Mesothelial cell of epicardium (in vitro differentiated cells): ENCODE measurements at regions not wholly inside any gene's neighbourhood (a gene's known extent, or its start where the extent isn't known, plus 50 kb on each side); places are given as distances from the start of the nearest gene placed in this dataset.

Source experiments
- DNase-seq, 2 experiments: peaks; one replicate each; pipeline ENCODE4 v3.0.0; 2021; ENCODE audit warnings: low spot score in 2 of 2; ENCODE audit not compliant: unreplicated experiment in 2 of 2
- H3K27ac Mint-ChIP-seq: 2 replicates; pipeline ENCODE4 v1.8.0; 2021; ENCODE audit warnings: mixed read lengths
- H3K27me3 Mint-ChIP-seq: 2 replicates; pipeline ENCODE4 v1.8.0; 2021; ENCODE audit warnings: low read depth, mixed read lengths
- H3K36me3 Mint-ChIP-seq: 2 replicates; pipeline ENCODE4 v1.8.0; 2021; ENCODE audit warnings: mixed read lengths
- H3K4me1 Mint-ChIP-seq: 2 replicates; pipeline ENCODE4 v1.8.0; 2021; ENCODE audit warnings: mixed read lengths
- H3K4me3 Mint-ChIP-seq: 2 replicates; pipeline ENCODE4 v1.8.0; 2021; ENCODE audit warnings: mild to moderate bottlenecking, moderate library complexity, mixed read lengths
- H3K9me3 Mint-ChIP-seq: 2 replicates; pipeline ENCODE4 v1.8.0; 2021; ENCODE audit warnings: mixed read lengths
- CTCF ChIP-seq: fragments of 200-600 bp; sonication (generic); IDR thresholded peaks from one replicate; pipeline ENCODE4 v1.5.0; 2021; ENCODE audit warnings: antibody characterized with exemption; ENCODE audit not compliant: unreplicated experiment

DNA sequence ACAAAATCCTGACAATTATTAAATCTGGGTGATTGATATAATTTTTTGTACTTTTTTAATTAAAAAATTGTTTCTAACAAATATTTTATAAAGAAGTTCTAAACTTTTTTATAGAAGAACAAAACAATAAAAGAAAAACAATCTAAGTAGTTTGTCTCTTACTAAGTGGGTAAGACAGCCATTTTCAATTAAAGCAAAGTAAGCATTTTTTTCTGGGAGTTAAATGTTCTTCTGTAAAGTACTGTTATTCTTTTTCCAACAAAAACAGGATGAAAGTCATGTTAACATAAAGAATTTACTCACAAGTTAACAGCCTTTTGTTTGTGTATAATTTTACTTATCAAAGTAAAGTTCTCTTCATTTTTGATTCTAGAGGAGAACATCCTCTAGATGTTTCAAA, 1029.9 kb downstream of the JRKL start:
- H3K4me3 Mint-ChIP-seq = no peak overlapping the region
- no peaks in the 10 kb centered on the region for H3K4me1 Mint-ChIP-seq
- H3K27ac Mint-ChIP-seq = no peak overlapping the region
- H3K27me3 Mint-ChIP-seq = no peaks in the 10 kb centered on the region
- peaks cover 2% of the 10 kb centered on the region for H3K36me3 Mint-ChIP-seq
- no peak for TF ChIP-seq CTCF
- H3K9me3 Mint-ChIP-seq = peaks cover 34% of the 10 kb centered on the region
- no peak for DNase-seq

DNA sequence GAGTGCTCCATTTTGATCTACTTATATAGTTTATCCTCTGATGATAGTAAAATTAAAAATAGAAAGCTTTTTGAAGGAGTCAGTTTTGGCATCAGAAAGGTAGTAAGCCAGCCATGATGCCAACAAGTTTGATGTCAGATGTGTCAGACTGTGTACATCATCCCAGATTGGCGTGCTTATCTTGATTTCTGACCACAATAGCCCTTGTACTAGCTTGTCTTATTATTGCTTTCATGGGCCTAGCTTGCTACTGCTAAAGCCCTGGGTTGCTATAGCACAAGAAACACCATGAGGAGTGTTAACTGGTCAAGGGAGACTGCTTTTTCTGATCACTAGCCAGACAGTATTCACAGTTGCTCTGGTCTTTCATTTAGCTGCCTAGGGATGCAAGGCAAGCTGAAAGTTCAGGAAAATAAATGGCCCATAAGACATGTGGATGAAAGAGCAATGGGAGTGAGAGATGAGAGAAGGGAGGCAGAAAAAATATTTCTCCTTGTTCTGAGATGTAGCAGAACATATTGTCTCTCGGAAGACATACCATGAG, 1038.5 kb downstream of the JRKL start:
- no peak for DNase-seq
- Mint-ChIP-seq H3K9me3 (no peaks in the 10 kb centered on the region), H3K27ac (no peak overlapping the region), H3K4me1 (peaks cover 23% of the 10 kb centered on the region), H3K4me3 (no peak overlapping the region), H3K36me3 (no peaks in the 10 kb centered on the region), H3K27me3 (no peaks in the 10 kb centered on the region)
- no peak for TF ChIP-seq CTCF

GRCh38 chr11:97430877-97431276, 1041.1 kb downstream of the JRKL start:
- TF ChIP-seq CTCF = no peak
- Mint-ChIP-seq H3K27me3 (no peaks in the 10 kb centered on the region), H3K36me3 (no peaks in the 10 kb centered on the region), H3K4me3 (no peak overlapping the region), H3K4me1 (peaks cover 27% of the 10 kb centered on the region), H3K9me3 (no peaks in the 10 kb centered on the region), H3K27ac (no peak overlapping the region)
- no peak for DNase-seq

DNA sequence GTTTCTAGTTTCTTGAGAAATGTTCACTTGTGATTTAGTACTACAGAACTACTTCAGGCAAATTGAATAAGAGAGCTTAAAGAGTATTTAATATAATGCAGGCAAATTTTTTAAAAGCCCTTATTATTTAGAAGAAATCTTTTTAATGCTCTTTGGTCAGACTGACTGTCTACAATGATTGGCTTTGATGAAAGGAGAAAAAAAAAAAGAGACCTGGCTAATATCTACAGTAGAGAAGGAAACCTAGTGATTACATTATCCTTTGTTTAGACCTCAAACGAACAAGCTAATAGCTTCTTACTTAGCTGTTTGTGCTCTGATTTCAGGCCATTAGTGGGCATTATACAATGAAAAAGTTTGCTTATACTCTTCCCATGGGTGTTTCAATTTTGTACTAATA, 1043.1 kb downstream of the JRKL start:
- TF ChIP-seq CTCF = no peak
- Mint-ChIP-seq H3K27me3 (no peaks in the 10 kb centered on the region), H3K27ac (peak overlapping the region; percentile 52), H3K4me3 (no peak overlapping the region), H3K9me3 (no peaks in the 10 kb centered on the region), H3K36me3 (no peaks in the 10 kb centered on the region), H3K4me1 (peaks cover 27% of the 10 kb centered on the region)
- DNase-seq = no peak

GRCh38 chr11:97445561-97445960, 1055.7 kb downstream of the JRKL start:
- TF ChIP-seq CTCF = no peak
- Mint-ChIP-seq H3K27ac (no peak overlapping the region), H3K4me3 (no peak overlapping the region), H3K9me3 (no peaks in the 10 kb centered on the region), H3K4me1 (peaks cover 4% of the 10 kb centered on the region), H3K27me3 (no peaks in the 10 kb centered on the region), H3K36me3 (no peaks in the 10 kb centered on the region)
- DNase-seq = no peak

- H3K27ac Mint-ChIP-seq = no peak overlapping the region
- no peaks in the 10 kb centered on the region for H3K4me1 Mint-ChIP-seq
- no peak for TF ChIP-seq CTCF
These were observed 1061.6 kb downstream of the JRKL start for GRCh38 chr11:97451441-97451840.

More at GRCh38 chr11:97451441-97451840, 1061.6 kb downstream of the JRKL start:
- H3K36me3 Mint-ChIP-seq = peaks cover 3% of the 10 kb centered on the region
- H3K9me3 Mint-ChIP-seq = no peaks in the 10 kb centered on the region
- no peak for DNase-seq
- peaks cover 2% of the 10 kb centered on the region for H3K27me3 Mint-ChIP-seq
- H3K4me3 Mint-ChIP-seq = no peak overlapping the region
